GM12878 (cell line): ENCODE measurements at regions not wholly inside any gene's neighbourhood (a gene's known extent, or its start where the extent isn't known, plus 50 kb on each side); places are given as distances from the start of the nearest gene placed in this dataset.

ENCODE experiments used
- ATAC-seq: fragments of 200-7000 bp; cut with Tn5 transposase; 3 replicates; pipeline ENCODE4 v1.9.1; 2020; ENCODE audit warnings: mild to moderate bottlenecking, moderate library complexity
- BruUV-seq: library from RNA; stranded (reverse); fragments of 400-500 nt; replicated peaks from 2 replicates; lab custom pipeline; 2021; lab: Mats Ljungman, UMichigan
- CTCF ChIA-PET: fragments of 300-600 bp; sonication (Branson Sonifier 250); formaldehyde crosslinking; extraction: SDS; loops from one replicate; lab custom pipeline; 2021; ENCODE audit warnings: inconsistent platforms; lab: Yijun Ruan, JAX
- POLR2A ChIA-PET: fragments of 350-600 bp; formaldehyde crosslinking; extraction: SDS; loops from one replicate; lab custom pipeline; 2021; ENCODE audit warnings: inconsistent platforms; lab: Charles Lee
- RAD21 ChIA-PET: fragments of 300-600 bp; sonication (Branson Sonifier 250); formaldehyde crosslinking; loops from one replicate; lab custom pipeline; 2023; ENCODE audit warnings: antibody characterized with exemption; ENCODE audit not compliant: unreplicated experiment; lab: Charles Lee
- SMC1A ChIA-PET: fragments of 300-600 bp; sonication (Branson Sonifier 250); formaldehyde crosslinking; loops from one replicate; lab custom pipeline; 2023; ENCODE audit not compliant: unreplicated experiment, uncharacterized antibody; lab: Charles Lee
- DNase-seq: peaks from one replicate; pipeline ENCODE4 v3.0.0-alpha.2; 2011; ENCODE audit warnings: low read depth, low spot score
- FAIRE-seq: peaks from 3 replicates; lab custom pipeline; 2011; peaks lifted over from hg19 to GRCh38; lab: Jason Lieb, UNC
- H2AFZ ChIP-seq: 2 replicates; pipeline ENCODE4 v1.6.0; 2011; ENCODE audit warnings: low read depth, low read length, control low read depth; ENCODE audit not compliant: control insufficient read depth
- H3K27ac ChIP-seq: 2 replicates; pipeline ENCODE4 v1.5.1; 2011; ENCODE audit warnings: control low read depth; ENCODE audit not compliant: control insufficient read depth, insufficient read depth
- H3K27me3 ChIP-seq, 2 experiments: replicated peaks in 1 of 2; 2 replicates each; pipeline versions ENCODE4 v1.6.0 to v1.6.1; 2011; ENCODE audit warnings: low read length in 1 of 2; ENCODE audit not compliant: control insufficient read depth in 2 of 2, insufficient read depth in 2 of 2
- H3K36me3 ChIP-seq, 2 experiments: 2 replicates each; pipeline ENCODE4 v1.5.1; 2011; ENCODE audit warnings: low read length in 1 of 2; ENCODE audit not compliant: control insufficient read depth in 2 of 2, insufficient read depth in 2 of 2
- H3K4me1 ChIP-seq: 2 replicates; pipeline ENCODE4 v1.6.1; 2011; ENCODE audit warnings: mild to moderate bottlenecking, low read length, moderate library complexity, mixed read lengths; ENCODE audit not compliant: control insufficient read depth, insufficient read depth
- H3K4me2 ChIP-seq: 2 replicates; pipeline ENCODE4 v1.6.0; 2011; ENCODE audit warnings: control low read depth; ENCODE audit not compliant: control insufficient read depth, insufficient read depth
- H3K4me3 ChIP-seq: fragments of 200-600 bp; sonication (generic); 2 replicates; pipeline ENCODE4 v1.5.1; 2016
- H3K79me2 ChIP-seq: 2 replicates; pipeline ENCODE4 v1.6.0; 2011; ENCODE audit warnings: low read length; ENCODE audit not compliant: control insufficient read depth, insufficient read depth
- H3K9ac ChIP-seq: 2 replicates; pipeline ENCODE4 v1.8.0; 2011; ENCODE audit warnings: low read length, control low read depth, mixed read lengths; ENCODE audit not compliant: control insufficient read depth, insufficient read depth
- H3K9me3 ChIP-seq: replicated peaks from 3 replicates; pipeline ENCODE4 v1.5.1; 2011; ENCODE audit warnings: mild to moderate bottlenecking, low read length; ENCODE audit not compliant: control insufficient read depth, insufficient read depth
- H4K20me1 ChIP-seq: 2 replicates; pipeline ENCODE4 v1.6.0; 2011; ENCODE audit not compliant: control insufficient read depth, insufficient read depth
- ATF2 ChIP-seq: IDR thresholded peaks from 2 replicates; pipeline ENCODE4 v1.6.1; 2012; ENCODE audit warnings: low read length, inconsistent platforms
- ATF3 ChIP-seq: IDR thresholded peaks from 2 replicates; pipeline ENCODE4 v1.6.1; 2011; ENCODE audit warnings: low read depth, mild to moderate bottlenecking, low read length, moderate library complexity, borderline replicate concordance; ENCODE audit errors: extremely low read depth
- CHD1 ChIP-seq: IDR thresholded peaks from 2 replicates; pipeline ENCODE4 v1.6.1; 2012; ENCODE audit warnings: low read depth, low read length, improper control_type of control experiment
- CUX1 ChIP-seq: IDR thresholded peaks from 2 replicates; pipeline ENCODE4 v1.6.1; 2012; ENCODE audit warnings: improper control_type of control experiment, low read depth, low read length; ENCODE audit not compliant: insufficient replicate concordance
- E2F8 ChIP-seq: fragments of 450-650 bp; IDR thresholded peaks from 2 replicates; pipeline ENCODE4 v1.6.1; 2018; ENCODE audit warnings: mild to moderate bottlenecking, low read depth, moderate library complexity; ENCODE audit not compliant: partially characterized antibody
- POLR2A ChIP-seq: IDR thresholded peaks from 2 replicates; pipeline ENCODE4 v1.6.1; 2011; ENCODE audit warnings: low read depth, mild to moderate bottlenecking, low read length
- POLR2AphosphoS5 ChIP-seq: IDR thresholded peaks from 2 replicates; pipeline ENCODE4 v1.6.1; 2011; ENCODE audit warnings: mild to moderate bottlenecking, low read length, inconsistent platforms
- RFX5 ChIP-seq: IDR thresholded peaks from 2 replicates; pipeline ENCODE4 v1.6.1; 2011; ENCODE audit warnings: low read depth, low read length, improper control_type of control experiment
- SREBF1 ChIP-seq: IDR thresholded peaks from 2 replicates; pipeline ENCODE4 v1.6.1; 2012; ENCODE audit warnings: mild to moderate bottlenecking, low read length
- SREBF2 ChIP-seq: IDR thresholded peaks from 2 replicates; pipeline ENCODE4 v1.6.1; 2012; ENCODE audit warnings: mild to moderate bottlenecking, low read length
- ZBTB4 ChIP-seq: fragments of 450-650 bp; formaldehyde crosslinking; IDR thresholded peaks from 2 replicates; pipeline ENCODE4 v1.4.0; 2022; ENCODE audit warnings: mild to moderate bottlenecking, moderate library complexity
- ZZZ3 ChIP-seq: IDR thresholded peaks from 2 replicates; pipeline ENCODE4 v1.6.1; 2011; ENCODE audit warnings: low read depth; ENCODE audit not compliant: control insufficient read depth, insufficient read length
- in situ Hi-C: fragments of 300-500 bp; cut with MboI; formaldehyde crosslinking; loops from 9 replicates; pipeline ENCODE4 v1.14.3; 2018; ENCODE audit warnings: mixed read lengths
- intact Hi-C: fragments of 100-400 bp; cut with micrococcal nuclease; formaldehyde crosslinking; loops from one replicate; pipeline ENCODE4 v1.14.2; 2022; ENCODE audit not compliant: unreplicated experiment

- Histone ChIP-seq H3K9ac (no peak overlapping the region), H3K4me1 (no peaks in the 10 kb centered on the region), H2AFZ (no peak overlapping the region), H3K27me3 (no peaks in the 10 kb centered on the region), H3K36me3 (no peaks in the 10 kb centered on the region), H4K20me1 (no peaks in the 10 kb centered on the region), H3K27ac (no peak overlapping the region), H3K9me3 (no peaks in the 10 kb centered on the region), H3K4me3 (no peak overlapping the region), H3K79me2 (no peaks in the 10 kb centered on the region), H3K4me2 (no peak overlapping the region)
- SMC1A ChIA-PET, result interaction anchor here (1.0 to 1.8 kb wide), 2 partner anchors 7 to 81 kb away, joined by 3 to 4 read pairs; no protein-coding TSS in a partner anchor
- CTCF ChIA-PET, result interaction anchor here (0.7 kb wide), 1 partner anchor 48 kb away, joined by 3 read pairs; no protein-coding TSS in a partner anchor
- POLR2A ChIA-PET, result no interaction called here
- DNase-seq (no peak), FAIRE-seq (no peak), ATAC-seq (peak; percentile 21; the same call in 2 of the 3 replicates)
- BruUV-seq, result no TSS peak
- intact Hi-C loops (no loop called here), in situ Hi-C loops (no loop called here)
- RAD21 ChIA-PET, result no interaction called here
- TF ChIP-seq SREBF2, result no peak
- TF ChIP-seq E2F8, result no peak
- TF ChIP-seq RFX5, result no peak
- TF ChIP-seq ZZZ3, result no peak
- TF ChIP-seq ATF2, result no peak
- TF ChIP-seq ATF3, result no peak
- TF ChIP-seq POLR2AphosphoS5, result no peak
- no peak for TF ChIP-seq ZBTB4 (CRISPR knock-in tag)
- TF ChIP-seq CUX1, result no peak
- TF ChIP-seq SREBF1, result no peak
- no peak for TF ChIP-seq CHD1
- no peak for TF ChIP-seq POLR2A
Measured at GRCh38 chr5:35484241-35484640, 133.4 kb upstream of the SPEF2 start.
